Glutamatergic neuron (in vitro differentiated cells): ENCODE measurements at regions not wholly inside any gene's neighbourhood (a gene's known extent, or its start where the extent isn't known, plus 50 kb on each side); places are given as distances from the start of the nearest gene placed in this dataset.

Experiments
- DNase-seq: peaks from one replicate; pipeline ENCODE4 v3.0.0; 2022
- H3K27ac Mint-ChIP-seq: one replicate; pipeline ENCODE4 v1.8.0; 2020; ENCODE audit warnings: mild to moderate bottlenecking, mixed read lengths, inconsistent platforms; ENCODE audit not compliant: unreplicated experiment
- H3K27me3 Mint-ChIP-seq: one replicate; pipeline ENCODE4 v1.8.0; 2020; ENCODE audit warnings: mild to moderate bottlenecking, moderate library complexity, mixed read lengths, inconsistent platforms; ENCODE audit not compliant: unreplicated experiment
- H3K36me3 Mint-ChIP-seq: one replicate; pipeline ENCODE4 v1.8.0; 2020; ENCODE audit warnings: mild to moderate bottlenecking, mixed read lengths, inconsistent platforms; ENCODE audit not compliant: unreplicated experiment
- H3K4me1 Mint-ChIP-seq: one replicate; pipeline ENCODE4 v1.8.0; 2020; ENCODE audit warnings: mild to moderate bottlenecking, low read depth, mixed read lengths, inconsistent platforms; ENCODE audit not compliant: unreplicated experiment
- H3K4me3 Mint-ChIP-seq: one replicate; pipeline ENCODE4 v1.8.0; 2020; ENCODE audit warnings: mild to moderate bottlenecking, mixed read lengths, inconsistent platforms; ENCODE audit not compliant: unreplicated experiment
- H3K9me3 Mint-ChIP-seq: one replicate; pipeline ENCODE4 v1.8.0; 2020; ENCODE audit warnings: mild to moderate bottlenecking, moderate library complexity, mixed read lengths, inconsistent platforms; ENCODE audit not compliant: unreplicated experiment
- TF ChIP-seq, protein P1 (sequence below): fragments of 200-600 bp; sonication (generic); IDR thresholded peaks from one replicate; pipeline ENCODE4 v1.5.0; 2021; ENCODE audit not compliant: partially characterized antibody, unreplicated experiment

DNA sequence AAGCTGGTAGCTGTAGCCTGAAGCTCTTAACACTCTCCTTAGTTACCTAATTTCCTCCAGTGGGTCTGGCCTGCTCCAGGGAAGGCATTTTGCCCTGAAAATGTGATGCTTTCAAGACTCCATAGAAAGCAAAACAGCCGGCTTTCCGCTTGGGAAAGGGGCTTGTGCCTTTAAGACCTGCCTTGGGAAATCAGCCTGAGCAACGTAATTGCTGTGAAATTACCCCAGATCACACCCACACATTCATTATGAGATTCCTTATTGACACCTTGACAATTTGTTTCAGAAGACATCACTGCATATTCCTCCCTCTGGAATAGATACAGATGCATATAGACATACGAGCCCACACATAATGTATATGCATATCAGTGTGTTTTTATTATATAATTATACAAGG is 190.5 kb upstream of the SKOR2 start:
- Mint-ChIP-seq H3K27ac (no peak overlapping the region), H3K36me3 (peaks cover 6% of the 10 kb centered on the region), H3K4me1 (no peaks in the 10 kb centered on the region), H3K9me3 (peaks cover 8% of the 10 kb centered on the region), H3K27me3 (peaks cover 2% of the 10 kb centered on the region), H3K4me3 (no peak overlapping the region)
- no peak for DNase-seq
- TF ChIP-seq, protein P1, sequence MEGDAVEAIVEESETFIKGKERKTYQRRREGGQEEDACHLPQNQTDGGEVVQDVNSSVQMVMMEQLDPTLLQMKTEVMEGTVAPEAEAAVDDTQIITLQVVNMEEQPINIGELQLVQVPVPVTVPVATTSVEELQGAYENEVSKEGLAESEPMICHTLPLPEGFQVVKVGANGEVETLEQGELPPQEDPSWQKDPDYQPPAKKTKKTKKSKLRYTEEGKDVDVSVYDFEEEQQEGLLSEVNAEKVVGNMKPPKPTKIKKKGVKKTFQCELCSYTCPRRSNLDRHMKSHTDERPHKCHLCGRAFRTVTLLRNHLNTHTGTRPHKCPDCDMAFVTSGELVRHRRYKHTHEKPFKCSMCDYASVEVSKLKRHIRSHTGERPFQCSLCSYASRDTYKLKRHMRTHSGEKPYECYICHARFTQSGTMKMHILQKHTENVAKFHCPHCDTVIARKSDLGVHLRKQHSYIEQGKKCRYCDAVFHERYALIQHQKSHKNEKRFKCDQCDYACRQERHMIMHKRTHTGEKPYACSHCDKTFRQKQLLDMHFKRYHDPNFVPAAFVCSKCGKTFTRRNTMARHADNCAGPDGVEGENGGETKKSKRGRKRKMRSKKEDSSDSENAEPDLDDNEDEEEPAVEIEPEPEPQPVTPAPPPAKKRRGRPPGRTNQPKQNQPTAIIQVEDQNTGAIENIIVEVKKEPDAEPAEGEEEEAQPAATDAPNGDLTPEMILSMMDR: no peak

DNA sequence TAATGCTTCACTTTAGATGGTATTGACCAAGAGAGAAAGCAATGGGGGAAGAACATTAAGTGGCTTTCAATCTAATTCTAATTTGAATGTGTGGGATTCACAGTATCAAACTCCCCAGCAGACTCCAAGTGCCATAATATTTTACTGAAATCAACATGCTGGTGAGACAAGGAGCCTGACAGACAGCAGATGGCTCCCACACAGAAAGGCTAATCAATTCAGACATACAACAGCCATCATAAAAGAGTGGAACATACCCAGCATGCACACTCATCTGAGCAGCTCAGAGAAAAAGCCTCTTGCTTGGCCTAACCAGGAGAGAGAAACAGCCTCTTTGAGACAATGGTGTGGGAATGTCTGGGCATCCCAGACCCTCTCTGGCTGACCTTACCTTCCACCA is 186.5 kb upstream of the SKOR2 start:
- no peak overlapping the region for H3K27ac Mint-ChIP-seq
- peaks cover 2% of the 10 kb centered on the region for H3K9me3 Mint-ChIP-seq
- H3K4me3 Mint-ChIP-seq: no peak overlapping the region
- no peaks in the 10 kb centered on the region for H3K36me3 Mint-ChIP-seq
- peaks cover 2% of the 10 kb centered on the region for H3K27me3 Mint-ChIP-seq
- no peak for DNase-seq
- TF ChIP-seq, protein P1: no peak
- H3K4me1 Mint-ChIP-seq: no peaks in the 10 kb centered on the region

DNA sequence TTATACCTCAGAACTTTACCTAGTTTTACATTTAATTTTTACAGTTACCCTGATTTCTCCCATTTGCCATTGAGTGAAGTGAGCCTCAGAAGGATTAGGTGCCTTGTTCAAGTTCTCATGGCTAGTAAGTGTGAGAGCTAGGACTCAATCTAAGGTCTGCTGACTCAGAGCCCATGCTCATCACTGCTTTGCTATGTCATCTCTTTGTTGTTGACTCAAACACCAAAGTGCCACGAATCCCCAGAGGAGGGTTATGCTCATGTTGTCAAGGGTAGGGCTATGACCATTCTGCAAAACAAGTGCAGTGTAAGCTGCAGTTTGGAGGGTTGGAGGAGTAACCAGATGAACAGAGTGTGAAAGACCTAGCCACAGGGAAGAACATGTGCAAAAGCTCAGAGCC is 185.4 kb upstream of the SKOR2 start:
- no peaks in the 10 kb centered on the region for H3K4me1 Mint-ChIP-seq
- TF ChIP-seq, protein P1: no peak
- DNase-seq: no peak
- H3K36me3 Mint-ChIP-seq: no peaks in the 10 kb centered on the region
- H3K27ac Mint-ChIP-seq: no peak overlapping the region
- peaks cover 2% of the 10 kb centered on the region for H3K9me3 Mint-ChIP-seq
- peaks cover 2% of the 10 kb centered on the region for H3K27me3 Mint-ChIP-seq
- H3K4me3 Mint-ChIP-seq: no peak overlapping the region

DNA sequence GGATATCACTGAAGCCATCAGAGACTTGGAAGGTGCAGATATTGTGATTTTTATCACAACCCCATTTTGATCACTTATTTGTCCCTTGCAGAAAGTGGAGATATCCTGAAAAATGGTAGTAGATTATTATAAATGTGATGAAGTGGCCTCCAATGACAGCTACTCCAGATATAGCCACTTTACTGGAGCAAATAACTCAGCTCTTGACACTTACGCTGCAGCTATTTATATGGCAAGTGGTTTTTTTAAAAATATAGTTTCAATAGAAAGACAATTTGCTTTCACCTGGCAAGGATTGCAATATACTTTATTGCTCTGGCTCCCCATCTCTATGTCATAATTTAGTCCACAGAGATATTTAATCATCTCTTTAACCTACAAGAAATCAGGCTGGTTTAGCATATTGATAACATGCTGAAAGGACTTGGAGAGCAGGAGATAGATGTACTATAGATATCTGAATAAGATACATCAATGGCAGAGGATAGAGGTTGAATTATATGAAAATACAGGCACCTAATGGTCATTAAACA is 182.8 kb upstream of the SKOR2 start:
- no peaks in the 10 kb centered on the region for H3K4me1 Mint-ChIP-seq
- no peak for DNase-seq
- no peaks in the 10 kb centered on the region for H3K27me3 Mint-ChIP-seq
- TF ChIP-seq, protein P1: no peak
- no peaks in the 10 kb centered on the region for H3K9me3 Mint-ChIP-seq
- no peak overlapping the region for H3K4me3 Mint-ChIP-seq
- H3K36me3 Mint-ChIP-seq: no peaks in the 10 kb centered on the region
- H3K27ac Mint-ChIP-seq: no peak overlapping the region

DNA sequence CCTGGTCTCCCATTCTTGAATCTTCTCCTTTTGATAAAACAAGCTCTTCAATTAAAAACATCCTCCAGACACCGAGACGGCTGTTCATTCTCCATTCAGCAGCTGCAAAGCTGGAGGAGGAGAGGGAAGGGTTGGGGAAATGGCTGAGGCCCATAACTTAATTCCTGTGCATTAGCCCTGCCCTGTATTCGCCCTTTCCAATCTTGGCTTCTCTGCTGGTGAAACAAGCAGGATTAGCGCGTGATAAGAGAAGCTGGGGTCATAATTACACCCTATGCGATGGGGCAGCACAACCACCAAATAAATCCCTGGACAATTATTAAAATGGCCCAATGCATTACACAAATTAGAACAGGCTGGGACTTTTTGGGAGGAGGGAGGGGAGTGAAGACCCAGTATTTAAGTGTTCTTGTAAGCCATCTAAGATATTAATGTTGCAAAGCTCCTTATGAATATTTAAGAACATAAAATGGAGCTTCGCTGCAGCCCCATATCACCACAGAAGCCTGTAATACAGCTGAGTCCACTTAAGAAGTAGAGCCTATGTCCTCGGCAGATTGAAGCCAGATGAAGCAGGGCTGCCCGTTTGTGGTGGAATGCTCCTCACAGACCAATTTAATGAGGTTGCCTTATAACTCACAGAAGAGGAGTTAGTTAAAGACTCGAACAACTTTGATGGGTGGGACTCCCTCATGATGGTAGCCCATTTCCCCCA is 176.6 kb upstream of the SKOR2 start:
- no peak for DNase-seq
- no peak overlapping the region for H3K27ac Mint-ChIP-seq
- H3K27me3 Mint-ChIP-seq: peaks cover 4% of the 10 kb centered on the region
- TF ChIP-seq, protein P1: no peak
- no peaks in the 10 kb centered on the region for H3K36me3 Mint-ChIP-seq
- no peak overlapping the region for H3K4me3 Mint-ChIP-seq
- no peaks in the 10 kb centered on the region for H3K4me1 Mint-ChIP-seq
- H3K9me3 Mint-ChIP-seq: no peaks in the 10 kb centered on the region
